Retinal pigment epithelial cell (primary cell): ENCODE measurements at regions not wholly inside any gene's neighbourhood (a gene's known extent, or its start where the extent isn't known, plus 50 kb on each side); places are given as distances from the start of the nearest gene placed in this dataset.
"Not testable (repeated sequence)": the region's sequence is repeated elsewhere in the genome, so short reads cannot be mapped to it uniquely, and the experiment has no call there.

Experiments
- DNase-seq: peaks from one replicate; pipeline ENCODE4 v3.0.0-alpha.2; 2010; ENCODE audit warnings: low read depth
- H3K4me3 ChIP-seq: 2 replicates; pipeline ENCODE4 v1.5.1; 2011; ENCODE audit warnings: mild to moderate bottlenecking, low read length, control low read depth, moderate library complexity
- TF ChIP-seq, protein P1 (sequence below): conservative IDR thresholded peaks from 2 replicates; pipeline ENCODE4 v1.5.1; 2011; ENCODE audit warnings: low read depth, low read length, control low read depth, inconsistent platforms

DNA sequence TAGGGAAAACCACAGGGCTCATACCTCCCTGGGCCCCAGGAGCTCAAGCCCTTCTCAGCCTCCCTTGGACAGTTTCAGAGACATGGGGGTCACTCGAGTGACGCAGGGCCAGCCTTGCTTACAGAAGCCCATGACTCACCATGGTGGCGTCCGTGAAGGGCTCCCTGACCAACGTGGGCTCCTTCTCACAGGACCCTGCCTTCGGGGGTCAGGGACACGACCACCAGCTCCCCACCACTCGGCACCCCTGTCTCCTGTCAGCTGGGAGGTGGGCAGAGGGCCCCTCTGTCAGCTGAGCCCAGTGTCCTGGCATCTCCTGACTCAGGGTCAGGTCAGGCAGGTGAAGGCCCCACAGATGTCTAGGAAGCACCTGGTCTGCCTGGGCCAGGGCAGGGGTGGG, 126.3 kb upstream of the ANO1 start:
- TF ChIP-seq, protein P1, sequence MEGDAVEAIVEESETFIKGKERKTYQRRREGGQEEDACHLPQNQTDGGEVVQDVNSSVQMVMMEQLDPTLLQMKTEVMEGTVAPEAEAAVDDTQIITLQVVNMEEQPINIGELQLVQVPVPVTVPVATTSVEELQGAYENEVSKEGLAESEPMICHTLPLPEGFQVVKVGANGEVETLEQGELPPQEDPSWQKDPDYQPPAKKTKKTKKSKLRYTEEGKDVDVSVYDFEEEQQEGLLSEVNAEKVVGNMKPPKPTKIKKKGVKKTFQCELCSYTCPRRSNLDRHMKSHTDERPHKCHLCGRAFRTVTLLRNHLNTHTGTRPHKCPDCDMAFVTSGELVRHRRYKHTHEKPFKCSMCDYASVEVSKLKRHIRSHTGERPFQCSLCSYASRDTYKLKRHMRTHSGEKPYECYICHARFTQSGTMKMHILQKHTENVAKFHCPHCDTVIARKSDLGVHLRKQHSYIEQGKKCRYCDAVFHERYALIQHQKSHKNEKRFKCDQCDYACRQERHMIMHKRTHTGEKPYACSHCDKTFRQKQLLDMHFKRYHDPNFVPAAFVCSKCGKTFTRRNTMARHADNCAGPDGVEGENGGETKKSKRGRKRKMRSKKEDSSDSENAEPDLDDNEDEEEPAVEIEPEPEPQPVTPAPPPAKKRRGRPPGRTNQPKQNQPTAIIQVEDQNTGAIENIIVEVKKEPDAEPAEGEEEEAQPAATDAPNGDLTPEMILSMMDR, result no peak
- DNase-seq, result no peak
- no peak overlapping the region for H3K4me3 ChIP-seq

DNA sequence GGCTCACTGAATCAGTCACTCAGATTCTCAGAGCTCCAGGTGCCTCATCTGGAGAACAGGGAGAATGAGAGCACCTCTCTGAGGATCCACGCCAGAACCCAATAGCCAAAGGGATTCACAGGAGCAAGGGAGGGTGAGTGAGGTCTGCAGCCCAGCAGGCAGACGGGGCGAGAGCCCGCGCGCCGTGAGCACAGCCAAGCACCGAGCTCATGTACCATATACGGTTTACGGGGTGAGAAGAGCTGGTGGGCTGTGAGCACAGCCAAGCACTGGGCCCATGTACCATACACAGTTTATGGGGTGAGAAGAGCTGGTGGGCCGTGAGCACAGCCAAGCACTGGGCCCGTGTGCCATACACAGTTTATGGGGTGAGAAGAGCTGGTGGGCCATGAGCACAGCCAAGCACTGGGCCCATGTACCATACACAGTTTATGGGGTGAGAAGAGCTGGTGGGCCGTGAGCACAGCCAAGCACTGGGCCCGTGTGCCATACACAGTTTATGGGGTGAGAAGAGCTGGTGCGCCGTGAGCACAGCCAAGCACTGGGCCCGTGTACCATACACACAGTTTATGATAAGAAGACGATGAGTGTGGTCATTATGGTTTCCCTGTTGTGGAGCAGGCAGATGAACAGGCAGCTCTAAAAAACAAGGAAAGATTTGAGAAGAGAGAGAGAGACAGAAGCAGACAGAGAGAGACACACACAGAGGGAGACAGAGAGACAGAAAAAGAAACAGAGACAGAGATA, 125.7 kb upstream of the ANO1 start:
- not testable (repeated sequence) for H3K4me3 ChIP-seq, DNase-seq

DNA sequence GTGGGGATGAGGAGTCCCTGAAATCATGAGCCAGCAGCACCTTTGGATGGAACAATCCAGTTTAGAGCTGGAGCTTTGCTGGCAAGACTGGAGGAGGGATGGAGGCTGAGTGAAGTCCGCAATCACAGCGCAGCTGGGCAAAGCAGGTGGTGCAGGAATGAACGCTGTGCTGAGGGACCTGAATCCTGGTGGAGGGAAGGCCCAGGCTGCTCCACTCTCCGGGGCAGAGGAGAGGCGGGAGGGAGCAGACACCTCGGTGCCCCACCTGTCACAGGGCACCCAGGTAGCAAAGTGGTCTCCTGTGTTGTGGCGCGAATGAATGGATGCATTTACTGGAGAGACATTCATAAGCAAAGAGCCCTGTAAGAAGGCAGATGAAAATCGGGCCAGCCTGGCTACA, 124.8 kb upstream of the ANO1 start:
- H3K4me3 ChIP-seq, result no peak overlapping the region
- TF ChIP-seq, protein P1, result no peak
- DNase-seq, result no peak

DNA sequence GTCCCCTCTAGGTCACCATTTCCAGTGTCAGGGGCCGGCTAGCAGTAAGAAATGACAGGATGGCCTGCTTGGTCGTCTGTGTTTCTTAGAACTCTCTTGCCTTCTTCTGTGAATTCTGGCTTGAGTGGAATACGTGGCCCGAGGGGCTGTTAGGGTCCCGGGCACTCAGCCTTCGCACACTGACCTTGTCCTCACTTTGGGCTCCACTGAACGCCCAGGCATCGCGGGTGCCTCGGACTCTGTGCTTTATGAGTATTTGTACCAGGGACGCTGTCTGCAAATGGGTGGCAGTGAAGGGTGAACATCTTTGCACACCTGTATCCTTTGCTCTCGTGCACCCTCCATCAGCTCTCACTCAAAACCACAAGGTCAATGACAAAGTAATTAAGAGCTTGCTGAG, 123.4 kb upstream of the ANO1 start:
- TF ChIP-seq, protein P1, result no peak
- DNase-seq, result no peak
- H3K4me3 ChIP-seq, result no peak overlapping the region

DNA sequence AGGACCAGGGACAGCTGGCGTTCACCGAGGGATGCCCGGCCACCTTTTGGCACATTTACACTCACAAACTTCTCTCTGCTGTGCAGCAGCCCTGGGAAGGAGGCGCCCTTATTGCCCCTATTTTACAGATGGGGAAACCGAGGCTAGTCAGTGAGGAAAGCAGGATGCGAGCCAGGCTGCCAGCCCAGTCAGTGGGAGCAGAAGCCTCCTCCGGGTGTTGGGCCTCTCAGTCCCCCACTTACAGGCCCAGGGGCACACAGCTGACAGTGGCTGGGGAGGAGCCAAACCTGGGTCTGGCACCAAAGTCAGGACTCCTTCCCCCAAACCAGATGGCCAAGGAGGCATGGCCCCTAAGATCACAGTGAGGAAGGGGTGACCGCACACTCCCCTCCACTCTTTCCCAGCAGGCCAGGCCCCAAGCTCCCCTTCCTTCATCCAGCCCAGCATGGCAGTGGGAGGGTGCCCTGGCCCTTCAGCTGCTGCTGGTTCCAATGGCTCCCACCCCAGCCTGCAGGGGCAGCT, 121.4 kb upstream of the ANO1 start:
- no peak overlapping the region for H3K4me3 ChIP-seq
- TF ChIP-seq, protein P1, result no peak
- DNase-seq, result no peak

DNA sequence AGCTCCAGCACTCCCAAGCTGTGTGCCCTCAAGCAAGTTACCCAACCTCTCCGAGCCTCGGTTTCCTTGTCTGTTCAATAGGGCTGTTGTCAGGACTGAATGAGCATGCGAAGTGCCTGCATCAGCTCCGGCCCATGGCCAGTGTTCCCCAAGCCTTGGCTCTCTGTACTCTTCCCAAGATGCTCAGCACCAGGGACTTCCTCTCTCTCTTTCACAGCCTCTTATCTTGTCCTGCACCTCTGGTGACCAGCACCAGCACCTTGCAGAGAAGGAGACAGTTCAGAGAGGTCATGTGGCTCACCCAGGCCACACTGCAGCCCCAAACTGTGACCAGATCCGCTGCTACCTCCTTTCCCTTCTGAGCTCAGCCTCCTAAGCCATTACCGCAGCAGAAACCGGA, 120.3 kb upstream of the ANO1 start:
- no peak for DNase-seq
- H3K4me3 ChIP-seq, result no peak overlapping the region
- TF ChIP-seq, protein P1, result no peak

DNA sequence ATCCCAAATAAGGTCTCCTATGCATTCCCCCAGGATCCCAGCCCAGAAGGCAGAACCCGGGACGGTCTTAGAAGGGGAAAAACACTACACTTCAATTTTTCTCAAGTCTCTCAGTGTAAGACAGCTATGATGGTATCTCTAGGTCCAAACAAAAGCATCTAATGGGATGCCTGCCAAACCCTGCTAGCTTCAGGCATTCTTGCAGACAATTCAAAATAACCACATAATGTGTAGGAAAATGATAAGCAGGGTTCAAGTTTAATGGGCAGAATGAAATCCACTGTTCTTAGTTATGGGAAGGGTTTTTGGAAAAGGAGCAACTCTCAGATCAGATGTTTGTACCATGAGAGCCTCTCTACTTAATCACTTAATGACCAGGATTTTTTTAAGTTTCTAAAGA, 119.8 kb upstream of the ANO1 start:
- H3K4me3 ChIP-seq, result no peak overlapping the region
- TF ChIP-seq, protein P1, result no peak
- DNase-seq, result no peak
